Common myeloid progenitor, CD34-positive (primary cell): ENCODE measurements at regions not wholly inside any gene's neighbourhood (a gene's known extent, or its start where the extent isn't known, plus 50 kb on each side); places are given as distances from the start of the nearest gene placed in this dataset.

ENCODE experiments used
- CTCF ChIA-PET: fragments of 350-600 bp; sonication (Branson Sonifier 250); formaldehyde crosslinking; loops from one replicate; lab custom pipeline; 2021; ENCODE audit warnings: antibody characterized with exemption; lab: Charles Lee
- POLR2A ChIA-PET: fragments of 350-600 bp; sonication (Branson Sonifier 250); formaldehyde crosslinking; loops from one replicate; lab custom pipeline; 2021; ENCODE audit warnings: antibody characterized with exemption; lab: Charles Lee
- DNase-seq, 3 donors: peaks; one replicate each; pipeline versions ENCODE4 v3.0.0 to v3.0.0-alpha.2; 2013
- H3K27ac ChIP-seq, 2 experiments: 1 replicate in 1 of 2; 2 replicates in 1 of 2; pipeline ENCODE4 v1.7.0; 2013; ENCODE audit warnings: inconsistent platforms in 2 of 2, low read length in 2 of 2, mild to moderate bottlenecking in 2 of 2, low read depth in 1 of 2, moderate library complexity in 1 of 2; ENCODE audit not compliant: severe bottlenecking in 2 of 2, insufficient read depth in 1 of 2, poor library complexity in 1 of 2
- H3K27me3 ChIP-seq, 5 experiments: replicated peaks in 2 of 5; 1 replicate in 3 of 5; 2 replicates in 2 of 5; pipeline versions ENCODE4 v1.6.1 to v1.7.0; 2013; ENCODE audit warnings: low read length in 4 of 5, mild to moderate bottlenecking in 2 of 5, moderate library complexity in 2 of 5, inconsistent platforms in 1 of 5; ENCODE audit not compliant: insufficient read depth in 5 of 5, control insufficient read depth in 4 of 5
- H3K36me3 ChIP-seq, 4 experiments: 1 replicate in 2 of 4; 2 replicates in 2 of 4; pipeline versions ENCODE4 v1.6.1 to v1.7.0; 2013; ENCODE audit warnings: low read length in 3 of 4, control low read depth in 1 of 4, mild to moderate bottlenecking in 1 of 4; ENCODE audit not compliant: control insufficient read depth in 4 of 4, insufficient read depth in 4 of 4
- H3K4me1 ChIP-seq, 4 experiments: 1 replicate in 3 of 4; 2 replicates in 1 of 4; pipeline versions ENCODE4 v1.6.1 to v1.7.1; 2013; ENCODE audit warnings: low read length in 3 of 4, mild to moderate bottlenecking in 3 of 4, control low read depth in 1 of 4, inconsistent platforms in 1 of 4, moderate library complexity in 1 of 4; ENCODE audit not compliant: control insufficient read depth in 4 of 4, insufficient read depth in 4 of 4; ENCODE audit errors: control extremely low read depth in 1 of 4
- H3K4me3 ChIP-seq, 7 experiments: 1 replicate in 4 of 7; 2 replicates in 3 of 7; pipeline versions ENCODE4 v1.5.1 to v1.7.0; 2013; ENCODE audit warnings: mild to moderate bottlenecking in 7 of 7, low read length in 6 of 7, moderate library complexity in 6 of 7, inconsistent platforms in 2 of 7, low read depth in 2 of 7, control low read depth in 1 of 7; ENCODE audit not compliant: insufficient read depth in 4 of 7, control insufficient read depth in 1 of 7; ENCODE audit errors: extremely low read depth in 1 of 7
- H3K9me3 ChIP-seq, 5 experiments: 1 replicate in 4 of 5; 2 replicates in 1 of 5; pipeline versions ENCODE4 v1.6.1 to v1.7.1; 2013; ENCODE audit warnings: low read length in 4 of 5, mild to moderate bottlenecking in 2 of 5, inconsistent platforms in 1 of 5, low read depth in 1 of 5, moderate library complexity in 1 of 5; ENCODE audit not compliant: control insufficient read depth in 4 of 5, insufficient read depth in 2 of 5; ENCODE audit errors: control extremely low read depth in 1 of 5
- WGBS: methylation state at CpG from one replicate; pipeline ENCODE4 v1.1.5; 2013; ENCODE audit not compliant: insufficient coverage; 5-methylcytosine and 5-hydroxymethylcytosine counted together

GRCh38 chr5:170159947-170160346 lies 54.2 kb downstream of the FOXI1 start:
- Histone ChIP-seq H3K4me1 (no peaks in the 10 kb centered on the region), H3K27me3 (no peaks in the 10 kb centered on the region), H3K4me3 (no peak overlapping the region), H3K27ac (no peak overlapping the region), H3K9me3 (no peaks in the 10 kb centered on the region), H3K36me3 (no peaks in the 10 kb centered on the region)
- WGBS, result 100% methylated on average over 2 of the region's 3 CpGs
- no peak for DNase-seq
- ChIA-PET POLR2A (no interaction called here), CTCF (no interaction called here)

GRCh38 chr5:170161069-170161468 lies 55.4 kb downstream of the FOXI1 start:
- Histone ChIP-seq H3K27me3 (no peaks in the 10 kb centered on the region), H3K36me3 (no peaks in the 10 kb centered on the region), H3K4me1 (no peaks in the 10 kb centered on the region), H3K27ac (no peak overlapping the region), H3K9me3 (no peaks in the 10 kb centered on the region), H3K4me3 (no peak overlapping the region)
- CTCF ChIA-PET, result interaction anchor here (1.3 kb wide), 1 partner anchor 12 kb away, joined by 3 read pairs; no protein-coding TSS in a partner anchor
- WGBS, result 77% methylated on average over 6 of the region's 6 CpGs
- no peak for DNase-seq
- POLR2A ChIA-PET, result no interaction called here

GRCh38 chr5:170162631-170163321 lies 57.1 kb downstream of the FOXI1 start:
- CTCF ChIA-PET, result no interaction called here
- no peak for DNase-seq
- POLR2A ChIA-PET, result no interaction called here
- H3K27ac ChIP-seq, result no peak overlapping the region
- no peaks in the 10 kb centered on the region for H3K4me1 ChIP-seq
- WGBS, result 100% methylated on average over 3 of the region's 3 CpGs
- no peak overlapping the region for H3K4me3 ChIP-seq
- no peaks in the 10 kb centered on the region for H3K27me3 ChIP-seq
- H3K36me3 ChIP-seq, result no peaks in the 10 kb centered on the region
- no peaks in the 10 kb centered on the region for H3K9me3 ChIP-seq

- no peaks in the 10 kb centered on the region for H3K4me1 ChIP-seq
- no peak for DNase-seq
- H3K27ac ChIP-seq, result no peak overlapping the region
- H3K4me3 ChIP-seq, result no peak overlapping the region
- H3K36me3 ChIP-seq, result no peaks in the 10 kb centered on the region
- WGBS, result 94% methylated on average over 4 of the region's 5 CpGs
- peaks cover 0 to 2% (median 0%) of the 10 kb centered on the region in 5 experiments for H3K27me3 ChIP-seq
- ChIA-PET CTCF (interaction anchor here (1.0 kb wide), 1 partner anchor 21 kb away, joined by 3 read pairs; no protein-coding TSS in a partner anchor), POLR2A (no interaction called here)
- H3K9me3 ChIP-seq, result no peaks in the 10 kb centered on the region
Measured at GRCh38 chr5:170164087-170164486, 58.4 kb downstream of the FOXI1 start.

- CTCF ChIA-PET, result interaction anchor here (1.0 kb wide), 1 partner anchor 20 kb away, joined by 3 read pairs; no protein-coding TSS in a partner anchor
- H3K27me3 ChIP-seq, result peaks cover 0 to 2% (median 0%) of the 10 kb centered on the region in 5 experiments
- H3K4me3 ChIP-seq, result no peak overlapping the region
- POLR2A ChIA-PET, result no interaction called here
- no peaks in the 10 kb centered on the region for H3K4me1 ChIP-seq
- WGBS, result 100% methylated on average over 1 of the region's 6 CpGs
- DNase-seq, result no peak
- no peaks in the 10 kb centered on the region for H3K9me3 ChIP-seq
- H3K27ac ChIP-seq, result no peak overlapping the region
- no peaks in the 10 kb centered on the region for H3K36me3 ChIP-seq
Measured at GRCh38 chr5:170164921-170165320, 59.2 kb downstream of the FOXI1 start.

GRCh38 chr5:170166101-170166500 lies 60.4 kb downstream of the FOXI1 start:
- no peaks in the 10 kb centered on the region for H3K36me3 ChIP-seq
- POLR2A ChIA-PET, result interaction anchor here (0.7 kb wide), 1 partner anchor 41 kb away, joined by 3 read pairs; no protein-coding TSS in a partner anchor
- no peak overlapping the region for H3K4me3 ChIP-seq
- CTCF ChIA-PET, result interaction anchor here (1.0 kb wide), 1 partner anchor 15 kb away, joined by 3 read pairs; no protein-coding TSS in a partner anchor
- DNase-seq, result no peak
- 100% methylated on average over 1 of the region's 3 CpGs for WGBS
- no peaks in the 10 kb centered on the region for H3K9me3 ChIP-seq
- no peaks in the 10 kb centered on the region for H3K4me1 ChIP-seq
- H3K27me3 ChIP-seq, result peaks cover 0 to 2% (median 0%) of the 10 kb centered on the region in 5 experiments
- H3K27ac ChIP-seq, result no peak overlapping the region

GRCh38 chr5:170168002-170168401 lies 62.3 kb downstream of the FOXI1 start:
- Histone ChIP-seq H3K4me3 (no peak overlapping the region), H3K36me3 (no peaks in the 10 kb centered on the region), H3K27ac (no peak overlapping the region), H3K27me3 (peaks cover 0 to 6% (median 0%) of the 10 kb centered on the region in 5 experiments), H3K9me3 (no peaks in the 10 kb centered on the region), H3K4me1 (no peaks in the 10 kb centered on the region)
- POLR2A ChIA-PET, result no interaction called here
- CTCF ChIA-PET, result no interaction called here
- no peak for DNase-seq
- 93% methylated on average over 2 of the region's 2 CpGs for WGBS
